SH-SY5Y (cell line): ENCODE measurements at regions not wholly inside any gene's neighbourhood (a gene's known extent, or its start where the extent isn't known, plus 50 kb on each side); places are given as distances from the start of the nearest gene placed in this dataset.

ENCODE experiments used
- GATA2 ChIP-seq: IDR thresholded peaks from 2 replicates; pipeline ENCODE4 v1.6.1; 2011; ENCODE audit warnings: mild to moderate bottlenecking, low read depth, low read length
- GATA3 ChIP-seq: IDR thresholded peaks from 2 replicates; pipeline ENCODE4 v1.6.1; 2011; ENCODE audit warnings: low read depth, mild to moderate bottlenecking, low read length, moderate library complexity

GRCh38 chr16:54363766-54364165 lies 77.2 kb upstream of the IRX3 start:
- TF ChIP-seq GATA3 (no peak), GATA2 (no peak)
